ENCODE measurements at regions not wholly inside any gene's neighbourhood (a gene's known extent, or its start where the extent isn't known, plus 50 kb on each side); places are given as distances from the start of the nearest gene placed in this dataset.

GRCh38 chrX:125029131-125029530, 290.5 kb upstream of the TEX13C start:
- no peak for TF ChIP-seq EZH2 (IDR thresholded peaks at IDR 0.05; ENCODE audit: borderline replicate concordance)
- TF ChIP-seq, protein P1, sequence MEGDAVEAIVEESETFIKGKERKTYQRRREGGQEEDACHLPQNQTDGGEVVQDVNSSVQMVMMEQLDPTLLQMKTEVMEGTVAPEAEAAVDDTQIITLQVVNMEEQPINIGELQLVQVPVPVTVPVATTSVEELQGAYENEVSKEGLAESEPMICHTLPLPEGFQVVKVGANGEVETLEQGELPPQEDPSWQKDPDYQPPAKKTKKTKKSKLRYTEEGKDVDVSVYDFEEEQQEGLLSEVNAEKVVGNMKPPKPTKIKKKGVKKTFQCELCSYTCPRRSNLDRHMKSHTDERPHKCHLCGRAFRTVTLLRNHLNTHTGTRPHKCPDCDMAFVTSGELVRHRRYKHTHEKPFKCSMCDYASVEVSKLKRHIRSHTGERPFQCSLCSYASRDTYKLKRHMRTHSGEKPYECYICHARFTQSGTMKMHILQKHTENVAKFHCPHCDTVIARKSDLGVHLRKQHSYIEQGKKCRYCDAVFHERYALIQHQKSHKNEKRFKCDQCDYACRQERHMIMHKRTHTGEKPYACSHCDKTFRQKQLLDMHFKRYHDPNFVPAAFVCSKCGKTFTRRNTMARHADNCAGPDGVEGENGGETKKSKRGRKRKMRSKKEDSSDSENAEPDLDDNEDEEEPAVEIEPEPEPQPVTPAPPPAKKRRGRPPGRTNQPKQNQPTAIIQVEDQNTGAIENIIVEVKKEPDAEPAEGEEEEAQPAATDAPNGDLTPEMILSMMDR (IDR thresholded peaks at IDR 0.05; ENCODE audit: poor library complexity), result no peak
